ENCODE measurements at regions not wholly inside any gene's neighbourhood (a gene's known extent, or its start where the extent isn't known, plus 50 kb on each side); places are given as distances from the start of the nearest gene placed in this dataset.

- DNase-seq (ENCODE audit: low read depth), result no peak
- H3K4me3 ChIP-seq (ENCODE audit: low read depth, low read length), result no peak overlapping the region
- no peak for TF ChIP-seq CTCF (IDR thresholded peaks at IDR 0.05; ENCODE audit: low read depth, low read length, missing control alignments)
These were observed 250.0 kb upstream of the RBMY1B start for GRCh38 chrY:21261158-21261557.

GRCh38 chrY:21266751-21267150, 244.4 kb upstream of the RBMY1B start:
- no peak for DNase-seq (ENCODE audit: low read depth)
- H3K4me3 ChIP-seq (ENCODE audit: low read depth, low read length), result no peak overlapping the region
- no peak for TF ChIP-seq CTCF (IDR thresholded peaks at IDR 0.05; ENCODE audit: low read depth, low read length, missing control alignments)

GRCh38 chrY:21267164-21267563, 244.0 kb upstream of the RBMY1B start:
- DNase-seq (ENCODE audit: low read depth), result no peak
- no peak for TF ChIP-seq CTCF (IDR thresholded peaks at IDR 0.05; ENCODE audit: low read depth, low read length, missing control alignments)
- H3K4me3 ChIP-seq (ENCODE audit: low read depth, low read length), result no peak overlapping the region

GRCh38 chrY:21287769-21288168, 223.4 kb upstream of the RBMY1B start:
- TF ChIP-seq CTCF (IDR thresholded peaks at IDR 0.05; ENCODE audit: low read depth, low read length, missing control alignments), result no peak
- no peak overlapping the region for H3K4me3 ChIP-seq (ENCODE audit: low read depth, low read length)
- no peak for DNase-seq (ENCODE audit: low read depth)

GRCh38 chrY:21288908-21289307, 222.2 kb upstream of the RBMY1B start:
- no peak overlapping the region for H3K4me3 ChIP-seq (ENCODE audit: low read depth, low read length)
- DNase-seq (ENCODE audit: low read depth), result no peak
- TF ChIP-seq CTCF (IDR thresholded peaks at IDR 0.05; ENCODE audit: low read depth, low read length, missing control alignments), result no peak

- no peak for TF ChIP-seq CTCF (IDR thresholded peaks at IDR 0.05; ENCODE audit: low read depth, low read length, missing control alignments)
- H3K4me3 ChIP-seq (ENCODE audit: low read depth, low read length), result no peak overlapping the region
- no peak for DNase-seq (ENCODE audit: low read depth)
These were observed 215.9 kb upstream of the RBMY1B start for GRCh38 chrY:21295206-21295605.

GRCh38 chrY:21302278-21302677, 208.9 kb upstream of the RBMY1B start:
- peak overlapping the region; percentile 12; the same call in 1 of the 2 replicates for H3K4me3 ChIP-seq (ENCODE audit: low read depth, low read length)
- no peak for TF ChIP-seq CTCF (IDR thresholded peaks at IDR 0.05; ENCODE audit: low read depth, low read length, missing control alignments)
- peak; percentile 44 for DNase-seq (ENCODE audit: low read depth)

Measured in GM12864 (cell line).